Body of pancreas (tissue), 4 donors: ENCODE measurements at regions not wholly inside any gene's neighbourhood (a gene's known extent, or its start where the extent isn't known, plus 50 kb on each side); places are given as distances from the start of the nearest gene placed in this dataset.

Source experiments
- ATAC-seq: fragments of 150-250 bp; one replicate; pipeline ENCODE4 v1.9.1; 2016
- DNase-seq, 4 donors: peaks; one replicate each; pipeline ENCODE4 v3.0.0-alpha.2; 2019
- H3K27ac ChIP-seq, 4 donors: fragments of 200-600 bp; sonication (generic); 1 replicate in 3 of 4; 2 replicates in 1 of 4; pipeline versions ENCODE4 v1.5.1 to v1.6.1; 2016 to 2019; ENCODE audit warnings: mild to moderate bottlenecking in 1 of 4, mixed read lengths in 1 of 4, moderate library complexity in 1 of 4
- H3K27me3 ChIP-seq, 2 donors: fragments of 200-600 bp; sonication (generic); one replicate each; pipeline ENCODE4 v1.6.0; 2016; ENCODE audit warnings: mild to moderate bottlenecking in 1 of 2
- H3K36me3 ChIP-seq, 2 donors: fragments of 200-600 bp; sonication (generic); replicated peaks in 1 of 2; 2 replicates each; pipeline ENCODE4 v1.5.1; 2016; ENCODE audit warnings: low read depth in 2 of 2; ENCODE audit not compliant: insufficient read depth in 1 of 2
- H3K4me1 ChIP-seq: fragments of 200-600 bp; sonication (generic); one replicate; pipeline ENCODE4 v1.6.0; 2016
- H3K4me3 ChIP-seq, 2 donors: fragments of 200-600 bp; sonication (generic); 1 replicate in 1 of 2; 2 replicates in 1 of 2; pipeline ENCODE4 v1.5.1; 2016 to 2019
- H3K9me3 ChIP-seq, 3 donors: fragments of 200-600 bp; sonication (generic); 1 replicate in 2 of 3; 2 replicates in 1 of 3; pipeline ENCODE4 v1.5.1; 2016
- CTCF ChIP-seq, 7 experiments: fragments of 450-650 bp in 4 of 7; fragments of 200-600 bp in 3 of 7; sonication (generic) in 3 of 7; IDR thresholded peaks; one replicate each; pipeline ENCODE4 v1.5.1; 2016 to 2019; ENCODE audit warnings: antibody characterized with exemption in 7 of 7
- POLR2A ChIP-seq, 3 donors: fragments of 450-650 bp; IDR thresholded peaks; one replicate each; pipeline ENCODE4 v1.6.1; 2016; ENCODE audit warnings: antibody characterized with exemption in 3 of 3, mild to moderate bottlenecking in 2 of 3
- WGBS, 2 donors: methylation state at CpG; one replicate each; pipeline ENCODE4 v1.1.5; 2017; 5-methylcytosine and 5-hydroxymethylcytosine counted together
- intact Hi-C: fragments of 100-400 bp; cut with DNase I; formaldehyde crosslinking; loops from one replicate; pipeline ENCODE4 v1.15.1; 2023

GRCh38 chr2:225296951-225297350, 102.6 kb upstream of the NYAP2 start:
- Histone ChIP-seq H3K4me1 (no peaks in the 10 kb centered on the region), H3K4me3 (no peak overlapping the region), H3K27me3 (no peaks in the 10 kb centered on the region), H3K27ac (no peak overlapping the region), H3K9me3 (peaks cover 0 to 2% (median 0%) of the 10 kb centered on the region in 3 donors), H3K36me3 (no peaks in the 10 kb centered on the region)
- DNase-seq = no peak
- TF ChIP-seq CTCF (IDR thresholded peaks at IDR 0.05) (no peak), POLR2A (IDR thresholded peaks at IDR 0.05) (no peak)
- WGBS, 2 donors = 67 to 70% methylated on average over 2 of the region's 2 CpGs
- ATAC-seq = no peak
- intact Hi-C loops = no loop called here

- no peak overlapping the region for H3K4me3 ChIP-seq
- ATAC-seq = no peak
- intact Hi-C loops = no loop called here
- no peak overlapping the region for H3K27ac ChIP-seq
- no peak for TF ChIP-seq POLR2A (IDR thresholded peaks at IDR 0.05)
- TF ChIP-seq CTCF (IDR thresholded peaks at IDR 0.05) = no peak
- H3K27me3 ChIP-seq = no peaks in the 10 kb centered on the region
- H3K36me3 ChIP-seq = no peaks in the 10 kb centered on the region
- WGBS, 2 donors = 65 to 83% methylated on average over 3 of the region's 3 CpGs
- DNase-seq = no peak
- no peaks in the 10 kb centered on the region for H3K9me3 ChIP-seq
- no peaks in the 10 kb centered on the region for H3K4me1 ChIP-seq
Observed at GRCh38 chr2:225295102-225295501, 104.4 kb upstream of the NYAP2 start.

- Histone ChIP-seq H3K4me1 (no peaks in the 10 kb centered on the region), H3K27ac (no peak overlapping the region), H3K4me3 (no peak overlapping the region), H3K36me3 (no peaks in the 10 kb centered on the region), H3K27me3 (no peaks in the 10 kb centered on the region), H3K9me3 (no peaks in the 10 kb centered on the region)
- TF ChIP-seq CTCF (IDR thresholded peaks at IDR 0.05) (no peak), POLR2A (IDR thresholded peaks at IDR 0.05) (no peak)
- intact Hi-C loops = no loop called here
- 85 to 87% methylated on average over 7 of the region's 7 CpGs for WGBS, 2 donors
- ATAC-seq = no peak
- no peak for DNase-seq
Observed at GRCh38 chr2:225293638-225294037, 105.9 kb upstream of the NYAP2 start.

- TF ChIP-seq POLR2A (IDR thresholded peaks at IDR 0.05) (no peak), CTCF (IDR thresholded peaks at IDR 0.05) (no peak)
Observed at GRCh38 chr2:225290757-225291400, 108.6 kb upstream of the NYAP2 start.

GRCh38 chr2:225289659-225290058, 109.9 kb upstream of the NYAP2 start:
- no peak overlapping the region for H3K27ac ChIP-seq
- no peaks in the 10 kb centered on the region for H3K4me1 ChIP-seq
- ATAC-seq = no peak
- H3K27me3 ChIP-seq = no peaks in the 10 kb centered on the region
- no peak for TF ChIP-seq CTCF (IDR thresholded peaks at IDR 0.05)
- TF ChIP-seq POLR2A (IDR thresholded peaks at IDR 0.05) = no peak
- intact Hi-C loops = no loop called here
- no peaks in the 10 kb centered on the region for H3K9me3 ChIP-seq
- H3K4me3 ChIP-seq = no peak overlapping the region
- WGBS, 2 donors = 93 to 98% methylated on average over 2 of the region's 2 CpGs
- no peaks in the 10 kb centered on the region for H3K36me3 ChIP-seq
- no peak for DNase-seq

More at GRCh38 chr2:225290757-225291400, 108.6 kb upstream of the NYAP2 start:
- intact Hi-C loops = no loop called here
- H3K4me1 ChIP-seq = no peaks in the 10 kb centered on the region
- no peak overlapping the region for H3K4me3 ChIP-seq
- no peak overlapping the region for H3K27ac ChIP-seq
- 67 to 76% methylated on average over 8 of the region's 8 CpGs for WGBS, 2 donors
- no peaks in the 10 kb centered on the region for H3K9me3 ChIP-seq
- ATAC-seq (no peak), DNase-seq (no peak)
- no peaks in the 10 kb centered on the region for H3K36me3 ChIP-seq
- no peaks in the 10 kb centered on the region for H3K27me3 ChIP-seq
